Thyroid gland (tissue), 4 donors: ENCODE measurements at regions not wholly inside any gene's neighbourhood (a gene's known extent, or its start where the extent isn't known, plus 50 kb on each side); places are given as distances from the start of the nearest gene placed in this dataset.
"Not testable (repeated sequence)": the region's sequence is repeated elsewhere in the genome, so short reads cannot be mapped to it uniquely, and the experiment has no call there.

Source experiments
- DNase-seq, 2 donors: peaks; one replicate each; pipeline ENCODE4 v3.0.0-alpha.2; 2019
- H3K27ac ChIP-seq, 3 donors: fragments of 200-600 bp; sonication (generic); 1 replicate in 2 of 3; 2 replicates in 1 of 3; pipeline ENCODE4 v1.5.1; 2016 to 2019; ENCODE audit warnings: mild to moderate bottlenecking in 1 of 3, moderate library complexity in 1 of 3
- H3K27me3 ChIP-seq: fragments of 200-600 bp; sonication (generic); one replicate; pipeline ENCODE4 v1.5.1; 2019
- H3K36me3 ChIP-seq, 2 donors: fragments of 200-600 bp; sonication (generic); one replicate each; pipeline ENCODE4 v1.5.1; 2016 to 2019
- H3K4me1 ChIP-seq, 2 donors: fragments of 200-600 bp; sonication (generic); one replicate each; pipeline ENCODE4 v1.5.1; 2017 to 2019
- H3K4me3 ChIP-seq, 3 donors: fragments of 200-600 bp; sonication (generic); replicated peaks in 1 of 3; 1 replicate in 2 of 3; 2 replicates in 1 of 3; pipeline ENCODE4 v1.5.1; 2016; ENCODE audit warnings: mild to moderate bottlenecking in 1 of 3
- H3K9me3 ChIP-seq: fragments of 200-600 bp; sonication (generic); one replicate; pipeline ENCODE4 v1.5.1; 2017
- CTCF ChIP-seq, 6 experiments: fragments of 200-600 bp in 3 of 6; fragments of 450-650 bp in 3 of 6; sonication (generic) in 3 of 6; IDR thresholded peaks; one replicate each; pipeline ENCODE4 v1.5.1; 2016 to 2019; ENCODE audit warnings: antibody characterized with exemption in 6 of 6, mild to moderate bottlenecking in 2 of 6, inconsistent platforms in 1 of 6, moderate library complexity in 1 of 6
- POLR2A ChIP-seq, 2 donors: fragments of 450-650 bp; IDR thresholded peaks; one replicate each; pipeline ENCODE4 v1.6.1; 2017; ENCODE audit warnings: antibody characterized with exemption in 2 of 2, mild to moderate bottlenecking in 2 of 2, moderate library complexity in 1 of 2
- WGBS, 2 donors: methylation state at CpG; one replicate each; pipeline ENCODE4 v1.1.5; 2017; 5-methylcytosine and 5-hydroxymethylcytosine counted together
- intact Hi-C: fragments of 100-400 bp; cut with DNase I; formaldehyde crosslinking; loops from one replicate; pipeline ENCODE4 v1.15.1; 2023

GRCh38 chr12:19624491-19624890 is 185.2 kb downstream of the AEBP2 start:
- Histone ChIP-seq H3K9me3 (no peaks in the 10 kb centered on the region), H3K27me3 (no peaks in the 10 kb centered on the region), H3K4me1 (no peaks in the 10 kb centered on the region), H3K4me3 (no peak overlapping the region), H3K36me3 (no peaks in the 10 kb centered on the region), H3K27ac (no peak overlapping the region)
- TF ChIP-seq CTCF (IDR thresholded peaks at IDR 0.05), result no peak
- intact Hi-C loops, result no loop called here
- 55 to 76% methylated on average over 6 of the region's 6 CpGs for WGBS, 2 donors
- no peak for DNase-seq

- H3K27ac ChIP-seq, H3K9me3 ChIP-seq, H3K36me3 ChIP-seq, H3K4me1 ChIP-seq, H3K27me3 ChIP-seq, H3K4me3 ChIP-seq, DNase-seq, intact Hi-C loops: not testable (repeated sequence)
- 57 to 62% methylated on average over 4 of the region's 4 CpGs for WGBS, 2 donors
Observed at GRCh38 chr12:19625551-19625950, 186.3 kb downstream of the AEBP2 start.

- WGBS, 2 donors, result 75 to 96% methylated on average over 2 of the region's 2 CpGs
- TF ChIP-seq CTCF (IDR thresholded peaks at IDR 0.05) (no peak), POLR2A (IDR thresholded peaks at IDR 0.05) (no peak)
- intact Hi-C loops, result no loop called here
- DNase-seq, result no peak
- Histone ChIP-seq H3K27ac (no peak overlapping the region), H3K36me3 (no peaks in the 10 kb centered on the region), H3K4me3 (no peak overlapping the region), H3K27me3 (no peaks in the 10 kb centered on the region), H3K9me3 (no peaks in the 10 kb centered on the region), H3K4me1 (no peaks in the 10 kb centered on the region)
Observed at GRCh38 chr12:19627719-19628118, 188.4 kb downstream of the AEBP2 start.

GRCh38 chr12:19630536-19630935 is 191.2 kb downstream of the AEBP2 start:
- 75 to 82% methylated on average over 1 of the region's 1 CpG for WGBS, 2 donors
- H3K4me3 ChIP-seq, result no peak overlapping the region
- intact Hi-C loops, result no loop called here

GRCh38 chr12:19633194-19633593 is 193.9 kb downstream of the AEBP2 start:
- Histone ChIP-seq H3K27ac (no peak overlapping the region), H3K4me1 (no peaks in the 10 kb centered on the region), H3K9me3 (no peaks in the 10 kb centered on the region), H3K4me3 (no peak overlapping the region), H3K27me3 (no peaks in the 10 kb centered on the region), H3K36me3 (no peaks in the 10 kb centered on the region)
- TF ChIP-seq POLR2A (IDR thresholded peaks at IDR 0.05), result no peak
- no peak for TF ChIP-seq CTCF (IDR thresholded peaks at IDR 0.05)
- 90 to 94% methylated on average over 2 of the region's 2 CpGs for WGBS, 2 donors
- DNase-seq, result no peak
- intact Hi-C loops, result no loop called here

More at GRCh38 chr12:19630536-19630935, 191.2 kb downstream of the AEBP2 start:
- Histone ChIP-seq H3K9me3 (no peaks in the 10 kb centered on the region), H3K27ac (no peak overlapping the region), H3K27me3 (no peaks in the 10 kb centered on the region), H3K4me1 (no peaks in the 10 kb centered on the region), H3K36me3 (no peaks in the 10 kb centered on the region)
- TF ChIP-seq CTCF (IDR thresholded peaks at IDR 0.05) (no peak), POLR2A (IDR thresholded peaks at IDR 0.05) (no peak)
- DNase-seq, result no peak

- no peaks in the 10 kb centered on the region for H3K4me1 ChIP-seq
- DNase-seq, result no peak
- H3K9me3 ChIP-seq, result no peaks in the 10 kb centered on the region
- no peaks in the 10 kb centered on the region for H3K27me3 ChIP-seq
- H3K4me3 ChIP-seq, result no peak overlapping the region
- H3K27ac ChIP-seq, result no peak overlapping the region
- 87 to 95% methylated on average over 2 of the region's 2 CpGs for WGBS, 2 donors
- intact Hi-C loops, result no loop called here
- H3K36me3 ChIP-seq, result no peaks in the 10 kb centered on the region
- TF ChIP-seq CTCF (IDR thresholded peaks at IDR 0.05) (no peak), POLR2A (IDR thresholded peaks at IDR 0.05) (no peak)
Observed at GRCh38 chr12:19633641-19634040, 194.3 kb downstream of the AEBP2 start.
